GM12891 (cell line): ENCODE measurements at regions not wholly inside any gene's neighbourhood (a gene's known extent, or its start where the extent isn't known, plus 50 kb on each side); places are given as distances from the start of the nearest gene placed in this dataset.

Experiments
- DNase-seq: peaks from one replicate; pipeline ENCODE4 v3.0.0; 2011; ENCODE audit warnings: low spot score; ENCODE audit not compliant: insufficient read length
- FAIRE-seq: peaks from 2 replicates; lab custom pipeline; 2011; peaks lifted over from hg19 to GRCh38; lab: Jason Lieb, UNC
- PAX5 ChIP-seq: IDR thresholded peaks from 2 replicates; pipeline ENCODE4 v1.6.1; 2011; ENCODE audit warnings: low read length, moderate library complexity, mild to moderate bottlenecking; ENCODE audit not compliant: insufficient read depth, severe bottlenecking
- POLR2A ChIP-seq: IDR thresholded peaks from 2 replicates; pipeline ENCODE4 v1.6.1; 2011; ENCODE audit warnings: low read depth, low read length, control low read depth
- POLR2AphosphoS5 ChIP-seq: IDR thresholded peaks from 2 replicates; pipeline ENCODE4 v1.6.1; 2011; ENCODE audit warnings: low read depth, low read length, control low read depth
- POU2F2 ChIP-seq: IDR thresholded peaks from 2 replicates; pipeline ENCODE4 v1.6.1; 2011; ENCODE audit warnings: low read depth, mild to moderate bottlenecking, control low read depth, low read length, moderate library complexity
- SPI1 ChIP-seq: IDR thresholded peaks from 2 replicates; pipeline ENCODE4 v1.6.1; 2011; ENCODE audit warnings: low read depth, low read length, control low read depth
- TAF1 ChIP-seq: IDR thresholded peaks from 2 replicates; pipeline ENCODE4 v1.6.1; 2011; ENCODE audit warnings: low read depth, low read length, control low read depth

GRCh38 chr2:160974803-160975202 lies 185.4 kb upstream of the TANK start:
- no peak for DNase-seq

DNA sequence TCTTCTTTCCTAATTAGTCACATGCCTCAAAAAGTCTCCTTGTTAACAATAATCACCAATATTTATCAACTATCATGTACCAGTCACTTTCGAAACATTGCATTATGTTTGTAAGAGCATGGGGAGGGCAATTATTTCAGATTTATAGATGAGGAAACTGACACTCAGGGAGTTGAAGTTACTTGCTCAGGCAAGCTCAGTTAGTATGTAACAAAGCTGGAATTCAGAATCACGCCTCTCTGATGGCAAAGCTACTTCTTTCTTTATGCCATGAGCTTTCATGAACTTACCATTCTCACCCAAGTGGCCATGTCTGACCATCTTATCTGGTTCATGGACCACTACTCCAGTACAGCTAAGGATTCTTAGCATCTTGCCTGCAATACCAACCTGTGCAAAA lies 183.4 kb upstream of the TANK start:
- FAIRE-seq (no peak), DNase-seq (no peak)
- no peak for TF ChIP-seq POLR2A
- TF ChIP-seq POLR2AphosphoS5: no peak
- no peak for TF ChIP-seq SPI1
- no peak for TF ChIP-seq POU2F2
- TF ChIP-seq TAF1: no peak
- no peak for TF ChIP-seq PAX5

More at GRCh38 chr2:160974803-160975202, 185.4 kb upstream of the TANK start:
- no peak for TF ChIP-seq PAX5
- TF ChIP-seq POU2F2: no peak
- TF ChIP-seq POLR2AphosphoS5: no peak
- no peak for TF ChIP-seq TAF1
- no peak for TF ChIP-seq SPI1
- TF ChIP-seq POLR2A: no peak
- no peak for FAIRE-seq

DNA sequence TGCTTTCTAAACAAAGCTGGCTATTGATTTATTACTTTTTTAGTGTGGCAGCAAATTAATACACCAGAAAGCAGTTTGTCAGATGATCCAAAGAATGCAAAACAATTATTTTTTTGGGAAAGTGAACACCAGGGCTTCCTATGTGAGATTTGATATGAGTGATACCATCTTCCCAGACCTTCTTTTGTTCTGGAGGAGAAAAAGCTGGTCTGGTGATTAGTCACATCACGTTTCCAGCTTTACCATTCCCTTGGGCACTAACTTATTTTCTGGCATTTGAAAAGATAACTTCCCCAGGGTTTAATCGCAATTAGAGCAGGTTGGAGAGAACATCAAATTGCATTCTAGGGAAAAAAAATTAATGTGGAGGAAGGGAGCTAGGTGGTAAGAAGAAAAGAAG lies 182.9 kb upstream of the TANK start:
- no peak for TF ChIP-seq POU2F2
- no peak for DNase-seq
- no peak for FAIRE-seq

- DNase-seq (no peak), FAIRE-seq (no peak)
- TF ChIP-seq POU2F2: no peak
- no peak for TF ChIP-seq PAX5
- no peak for TF ChIP-seq POLR2AphosphoS5
- TF ChIP-seq SPI1: no peak
- TF ChIP-seq TAF1: no peak
- no peak for TF ChIP-seq POLR2A
Observed at GRCh38 chr2:160977854-160978253, 182.4 kb upstream of the TANK start.

DNA sequence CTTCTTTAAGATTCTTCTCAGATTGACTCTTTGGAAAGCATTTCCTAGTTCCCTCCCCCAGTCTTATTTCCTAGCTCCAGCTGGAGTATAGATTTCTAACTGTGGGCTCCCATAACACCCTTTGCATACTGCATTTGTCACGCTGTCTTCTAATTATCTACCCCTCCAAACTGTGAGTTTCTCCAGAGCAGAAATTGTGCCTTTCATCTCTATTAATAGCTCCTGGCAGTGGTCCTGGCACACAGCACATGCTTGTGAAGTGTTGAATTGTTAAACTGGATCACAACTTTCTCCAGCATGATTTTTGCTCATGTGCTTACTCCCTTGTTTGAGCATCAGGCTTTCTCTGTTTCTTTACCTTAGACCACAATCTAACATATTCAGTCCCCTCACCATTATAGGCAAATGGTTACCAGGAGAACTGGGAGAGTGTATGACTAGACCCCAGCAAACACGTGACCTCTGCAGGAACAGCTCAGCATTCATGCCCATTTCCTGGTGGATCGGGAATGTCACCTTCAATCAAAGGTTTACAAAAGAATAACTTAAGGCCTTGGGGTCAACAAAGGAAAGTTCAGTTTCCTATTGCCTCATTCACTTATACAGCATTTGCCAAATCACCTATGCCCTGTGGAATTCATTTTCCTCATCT lies 175.7 kb upstream of the TANK start:
- no peak for DNase-seq
- no peak for TF ChIP-seq SPI1
- TF ChIP-seq POLR2AphosphoS5: no peak
- no peak for TF ChIP-seq POU2F2
- TF ChIP-seq PAX5: no peak
- TF ChIP-seq TAF1: no peak
- no peak for TF ChIP-seq POLR2A
- no peak for FAIRE-seq

GRCh38 chr2:160989778-160990177 lies 170.4 kb upstream of the TANK start:
- FAIRE-seq: no peak
- no peak for DNase-seq
- TF ChIP-seq POLR2A (no peak), TAF1 (no peak), POU2F2 (no peak), SPI1 (no peak), POLR2AphosphoS5 (no peak), PAX5 (no peak)

- TF ChIP-seq SPI1 (no peak), TAF1 (no peak), PAX5 (no peak), POLR2AphosphoS5 (no peak), POU2F2 (no peak), POLR2A (no peak)
- FAIRE-seq (no peak), DNase-seq (no peak)
Observed at GRCh38 chr2:160993654-160994061, 166.6 kb upstream of the TANK start.

DNA sequence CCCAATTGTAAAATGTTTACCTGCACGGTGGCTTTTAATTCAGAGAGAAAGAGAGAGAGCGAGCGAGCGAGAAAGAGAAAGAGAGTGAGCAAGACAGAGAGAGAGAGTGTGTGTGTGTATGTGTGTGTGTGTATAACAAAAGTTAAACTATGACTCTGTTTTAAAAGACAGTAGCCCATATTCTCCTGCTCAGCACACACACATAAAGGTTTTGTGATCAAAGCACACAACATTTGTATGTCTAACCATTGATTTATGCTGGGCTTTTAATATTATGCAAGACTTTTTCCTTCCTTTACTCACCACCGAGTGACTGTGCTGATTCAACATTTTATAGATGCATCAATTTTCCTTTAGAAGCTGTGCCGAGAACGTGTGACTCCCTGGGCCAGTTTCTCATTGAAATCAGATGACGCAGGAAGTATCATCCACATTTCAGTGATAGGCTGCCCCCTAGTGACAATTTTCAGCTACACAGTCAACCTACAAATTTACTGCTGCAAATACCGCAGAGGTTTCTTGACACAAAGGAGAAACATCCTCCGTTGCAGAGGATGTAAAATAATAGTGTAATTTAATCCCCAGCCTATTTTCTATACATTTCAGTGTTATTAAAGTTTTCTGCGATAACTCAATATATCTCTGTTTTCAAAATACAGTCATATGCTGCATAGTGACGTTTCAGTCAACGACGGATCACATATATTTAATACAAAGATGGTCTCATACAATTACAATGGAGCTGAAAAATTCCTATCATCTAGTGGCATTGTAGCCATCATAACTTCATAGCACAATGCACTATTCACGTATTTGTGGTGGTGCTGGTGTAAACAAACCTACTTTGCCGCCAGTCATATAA lies 165.9 kb upstream of the TANK start:
- DNase-seq (no peak), FAIRE-seq (peak; percentile 82)
- TF ChIP-seq PAX5: no peak
- no peak for TF ChIP-seq POU2F2
- no peak for TF ChIP-seq TAF1
- no peak for TF ChIP-seq POLR2AphosphoS5
- TF ChIP-seq SPI1: no peak
- no peak for TF ChIP-seq POLR2A

GRCh38 chr2:160996584-160996983 lies 163.6 kb upstream of the TANK start:
- DNase-seq: no peak
- no peak for FAIRE-seq
- no peak for TF ChIP-seq POLR2A
- TF ChIP-seq TAF1: no peak
- TF ChIP-seq PAX5: no peak
- TF ChIP-seq POLR2AphosphoS5: no peak
- no peak for TF ChIP-seq SPI1
- no peak for TF ChIP-seq POU2F2

- DNase-seq (no peak), FAIRE-seq (no peak)
- TF ChIP-seq TAF1 (no peak), SPI1 (no peak), POLR2A (no peak)
Observed at GRCh38 chr2:161004379-161004778, 155.8 kb upstream of the TANK start.

DNA sequence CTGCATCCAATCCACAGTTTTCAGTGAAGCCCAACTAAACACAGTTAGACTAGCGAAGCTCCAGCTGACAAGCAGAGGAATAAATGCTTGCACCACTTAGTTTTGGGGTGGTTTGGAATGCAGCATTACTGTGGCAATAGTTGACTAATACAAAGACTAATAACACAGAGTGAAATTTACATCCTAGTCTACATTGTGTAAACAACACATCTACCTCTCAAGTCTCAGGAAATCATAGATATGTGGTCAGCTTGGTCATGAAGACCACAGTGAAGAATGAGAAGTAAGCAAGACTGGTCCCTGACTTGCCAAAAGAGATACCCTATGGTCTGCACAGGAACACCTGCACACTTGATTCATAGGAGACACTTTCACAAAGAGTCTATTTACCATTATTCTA lies 155.1 kb upstream of the TANK start:
- no peak for TF ChIP-seq PAX5
- no peak for TF ChIP-seq TAF1
- no peak for TF ChIP-seq POLR2AphosphoS5
- TF ChIP-seq POU2F2: no peak
- no peak for TF ChIP-seq POLR2A
- no peak for TF ChIP-seq SPI1
- no peak for FAIRE-seq
- no peak for DNase-seq
